Prostate gland (tissue), 2 donors: ENCODE measurements at regions not wholly inside any gene's neighbourhood (a gene's known extent, or its start where the extent isn't known, plus 50 kb on each side); places are given as distances from the start of the nearest gene placed in this dataset.
A peak's percentile ranks its signal among the peaks of the same experiment; 100 is the strongest.

Experiments used
- DNase-seq: peaks from one replicate; pipeline ENCODE4 v3.0.0-alpha.2; 2019; ENCODE audit warnings: low spot score
- H3K27ac ChIP-seq, 2 donors: fragments of 200-600 bp; sonication (generic); 2 replicates each; pipeline ENCODE4 v1.5.1; 2017 to 2019
- H3K27me3 ChIP-seq: fragments of 200-600 bp; sonication (generic); replicated peaks from 2 replicates; pipeline ENCODE4 v1.5.1; 2019; ENCODE audit not compliant: insufficient read depth
- H3K36me3 ChIP-seq, 2 donors: fragments of 200-600 bp; sonication (generic); 1 replicate in 1 of 2; 2 replicates in 1 of 2; pipeline versions ENCODE4 v1.5.1 to v1.8.1; 2017 to 2019
- H3K4me1 ChIP-seq: fragments of 200-600 bp; sonication (generic); replicated peaks from 2 replicates; pipeline ENCODE4 v1.5.1; 2019
- H3K4me3 ChIP-seq, 2 donors: fragments of 200-600 bp; sonication (generic); 2 replicates each; pipeline ENCODE4 v1.5.1; 2017 to 2019
- H3K9me3 ChIP-seq: fragments of 200-600 bp; sonication (generic); 2 replicates; pipeline ENCODE4 v1.5.1; 2017
- CTCF ChIP-seq, 4 experiments: fragments of 200-600 bp in 2 of 4; fragments of 450-650 bp in 2 of 4; sonication (generic) in 2 of 4; IDR thresholded peaks; 1 replicate in 3 of 4; 2 replicates in 1 of 4; pipeline ENCODE4 v1.5.1; 2016 to 2019; ENCODE audit warnings: antibody characterized with exemption in 4 of 4, mild to moderate bottlenecking in 2 of 4, moderate library complexity in 2 of 4
- POLR2A ChIP-seq: fragments of 450-650 bp; IDR thresholded peaks from one replicate; pipeline ENCODE4 v1.6.1; 2016; ENCODE audit warnings: antibody characterized with exemption, mild to moderate bottlenecking
- POLR2AphosphoS5 ChIP-seq: sonication (generic); formaldehyde crosslinking; IDR thresholded peaks from one replicate; pipeline ENCODE4 v1.6.1; 2017; ENCODE audit warnings: antibody characterized with exemption
- WGBS: methylation state at CpG from one replicate; pipeline ENCODE4 v1.1.5; 2018; 5-methylcytosine and 5-hydroxymethylcytosine counted together
- intact Hi-C: fragments of 100-400 bp; cut with DNase I; formaldehyde crosslinking; loops from one replicate; pipeline ENCODE4 v1.14.2; 2022

DNA sequence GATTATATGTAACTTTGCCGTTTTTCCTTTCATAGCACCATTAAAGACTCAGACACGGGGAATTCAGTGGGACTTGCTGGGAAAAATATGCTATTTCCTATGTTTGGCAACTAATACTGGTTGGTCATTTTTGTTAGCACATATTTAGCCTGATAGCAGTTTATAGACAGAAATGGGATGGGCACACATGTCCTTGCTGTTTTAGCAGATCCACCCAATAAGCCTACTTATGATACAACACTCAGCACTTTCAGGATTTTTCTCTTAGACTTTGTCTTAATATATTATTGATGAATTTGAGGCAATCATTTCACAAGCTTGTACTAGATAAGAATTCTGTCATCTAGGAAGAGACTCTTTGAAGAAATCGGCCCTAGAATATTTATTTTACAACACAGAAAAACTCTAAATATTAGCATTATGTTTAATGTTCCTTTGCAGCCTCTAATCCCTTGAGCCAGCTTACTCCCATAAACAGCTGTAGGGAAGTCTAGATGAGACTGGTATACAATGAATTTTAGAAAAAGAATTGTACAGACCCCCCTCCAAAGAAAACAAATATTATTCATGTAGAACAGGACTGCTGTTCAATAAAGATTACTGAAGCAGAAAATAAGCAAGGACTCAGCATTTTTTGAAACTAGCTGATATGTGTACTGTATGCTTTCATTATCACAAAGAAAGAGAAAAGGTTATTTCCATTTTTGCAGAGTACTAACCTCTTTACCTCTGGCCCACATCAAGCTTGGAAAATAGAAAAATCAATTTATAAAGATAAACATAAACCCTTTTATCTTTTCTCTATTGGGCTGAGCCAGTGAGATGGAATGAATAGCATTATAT, 656.8 kb upstream of the SGO1 start:
- intact Hi-C loops, result no loop called here
- WGBS, result 68% methylated on average over 3 of the region's 3 CpGs
- Histone ChIP-seq H3K27me3 (no peaks in the 10 kb centered on the region), H3K4me1 (no peaks in the 10 kb centered on the region), H3K4me3 (no peak overlapping the region), H3K9me3 (no peaks in the 10 kb centered on the region), H3K36me3 (no peaks in the 10 kb centered on the region), H3K27ac (no peak overlapping the region)
- no peak for TF ChIP-seq POLR2AphosphoS5
- TF ChIP-seq POLR2A, result no peak
- TF ChIP-seq CTCF (IDR thresholded peaks at IDR 0.05), result no peak
- no peak for DNase-seq

DNA sequence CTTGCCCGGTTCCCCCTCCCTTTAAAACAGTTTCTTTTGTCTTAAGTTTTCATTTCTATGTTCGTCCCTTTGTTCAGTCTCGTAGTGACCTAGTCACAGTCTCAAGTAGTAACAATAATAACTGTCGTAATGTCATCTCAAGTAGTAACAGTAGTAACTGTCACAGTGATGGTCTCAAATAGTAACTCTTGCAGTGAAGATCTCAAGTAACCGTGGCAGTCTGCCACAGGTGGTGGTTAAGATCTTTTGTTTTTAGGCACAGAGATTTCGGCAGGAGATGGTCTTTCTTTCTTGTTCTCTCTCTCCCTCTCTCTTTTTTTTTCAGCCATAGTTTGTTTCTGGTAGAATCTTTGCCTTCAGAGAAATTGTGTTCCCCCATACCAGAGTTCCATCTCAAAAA, 656.0 kb upstream of the SGO1 start:
- intact Hi-C loops, result no loop called here
- no peak overlapping the region for H3K4me3 ChIP-seq
- DNase-seq, result no peak
- no peaks in the 10 kb centered on the region for H3K4me1 ChIP-seq
- TF ChIP-seq POLR2AphosphoS5, result no peak
- no peaks in the 10 kb centered on the region for H3K9me3 ChIP-seq
- H3K36me3 ChIP-seq, result no peaks in the 10 kb centered on the region
- no peaks in the 10 kb centered on the region for H3K27me3 ChIP-seq
- 82% methylated on average over 6 of the region's 6 CpGs for WGBS
- no peak overlapping the region for H3K27ac ChIP-seq

DNA sequence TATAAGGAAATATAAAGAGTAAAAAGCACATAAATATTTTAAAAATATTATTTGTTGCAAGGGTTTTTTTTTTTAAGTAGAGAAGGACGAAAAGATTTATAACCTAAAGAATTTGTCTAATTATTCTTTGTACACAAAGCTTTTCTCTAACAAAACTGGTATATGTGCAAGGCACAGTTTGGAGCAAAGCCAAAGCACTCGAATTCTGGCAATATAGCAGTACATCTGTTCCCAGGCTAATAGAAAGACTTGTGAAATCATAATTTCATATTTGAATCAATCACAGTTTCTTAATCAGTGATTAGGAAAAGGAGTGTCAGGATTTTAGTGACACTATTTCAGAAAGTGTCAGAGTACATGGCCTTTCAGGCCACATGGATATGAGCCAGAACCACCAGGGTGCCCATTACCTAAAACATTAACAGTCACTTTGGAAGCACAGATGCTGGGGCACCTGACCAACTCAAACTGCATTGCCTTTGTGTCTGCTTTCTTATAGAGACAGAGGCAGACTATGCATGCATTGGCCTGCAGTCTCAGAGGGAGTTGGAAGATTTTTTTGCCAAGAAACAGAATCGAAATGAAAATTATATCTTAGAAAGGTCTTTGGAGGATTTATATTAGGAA, 651.8 kb upstream of the SGO1 start:
- TF ChIP-seq POLR2AphosphoS5 (no peak), CTCF (IDR thresholded peaks at IDR 0.05) (no peak), POLR2A (no peak)
- Histone ChIP-seq H3K27ac (no peak overlapping the region), H3K27me3 (no peaks in the 10 kb centered on the region), H3K4me1 (no peaks in the 10 kb centered on the region), H3K36me3 (no peaks in the 10 kb centered on the region), H3K9me3 (no peaks in the 10 kb centered on the region), H3K4me3 (no peak overlapping the region)
- 18% methylated on average over 3 of the region's 3 CpGs for WGBS
- DNase-seq, result peak; percentile 10
- intact Hi-C loops, result no loop called here

GRCh38 chr3:20836801-20837200, 650.8 kb upstream of the SGO1 start:
- TF ChIP-seq POLR2AphosphoS5 (no peak), CTCF (IDR thresholded peaks at IDR 0.05) (no peak), POLR2A (no peak)
- no peak overlapping the region for H3K4me3 ChIP-seq
- H3K4me1 ChIP-seq, result no peaks in the 10 kb centered on the region
- no peaks in the 10 kb centered on the region for H3K27me3 ChIP-seq
- no peak overlapping the region for H3K27ac ChIP-seq
- intact Hi-C loops, result no loop called here
- no peaks in the 10 kb centered on the region for H3K9me3 ChIP-seq
- DNase-seq, result no peak
- WGBS, result 38% methylated on average over 2 of the region's 2 CpGs
- no peaks in the 10 kb centered on the region for H3K36me3 ChIP-seq

DNA sequence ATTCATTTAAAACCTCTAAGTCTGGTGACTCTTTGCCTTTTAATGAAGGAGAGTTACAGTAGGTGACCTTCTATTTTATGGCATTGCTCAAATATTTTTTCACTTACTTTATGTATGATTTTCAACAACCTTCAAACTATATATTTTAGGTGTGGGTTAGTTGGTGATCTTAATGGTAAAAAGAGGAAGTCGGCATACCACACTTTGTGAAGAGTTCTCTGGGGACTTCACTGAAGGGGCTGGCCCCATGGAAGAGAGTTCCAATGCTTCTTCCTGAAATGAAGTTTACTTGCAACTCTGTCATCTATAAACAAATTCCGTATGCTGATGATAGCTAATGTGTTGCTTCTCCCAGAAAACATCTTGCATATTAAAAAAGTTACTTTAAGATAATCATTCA, 647.0 kb upstream of the SGO1 start:
- Histone ChIP-seq H3K27me3 (no peaks in the 10 kb centered on the region), H3K4me1 (no peaks in the 10 kb centered on the region), H3K36me3 (no peaks in the 10 kb centered on the region), H3K9me3 (no peaks in the 10 kb centered on the region), H3K27ac (no peak overlapping the region), H3K4me3 (no peak overlapping the region)
- TF ChIP-seq POLR2A (no peak), CTCF (IDR thresholded peaks at IDR 0.05) (no peak), POLR2AphosphoS5 (no peak)
- 88% methylated on average over 2 of the region's 2 CpGs for WGBS
- intact Hi-C loops, result no loop called here
- no peak for DNase-seq
